ENCODE measurements at regions not wholly inside any gene's neighbourhood (a gene's known extent, or its start where the extent isn't known, plus 50 kb on each side); places are given as distances from the start of the nearest gene placed in this dataset.

- TF ChIP-seq, protein P1, sequence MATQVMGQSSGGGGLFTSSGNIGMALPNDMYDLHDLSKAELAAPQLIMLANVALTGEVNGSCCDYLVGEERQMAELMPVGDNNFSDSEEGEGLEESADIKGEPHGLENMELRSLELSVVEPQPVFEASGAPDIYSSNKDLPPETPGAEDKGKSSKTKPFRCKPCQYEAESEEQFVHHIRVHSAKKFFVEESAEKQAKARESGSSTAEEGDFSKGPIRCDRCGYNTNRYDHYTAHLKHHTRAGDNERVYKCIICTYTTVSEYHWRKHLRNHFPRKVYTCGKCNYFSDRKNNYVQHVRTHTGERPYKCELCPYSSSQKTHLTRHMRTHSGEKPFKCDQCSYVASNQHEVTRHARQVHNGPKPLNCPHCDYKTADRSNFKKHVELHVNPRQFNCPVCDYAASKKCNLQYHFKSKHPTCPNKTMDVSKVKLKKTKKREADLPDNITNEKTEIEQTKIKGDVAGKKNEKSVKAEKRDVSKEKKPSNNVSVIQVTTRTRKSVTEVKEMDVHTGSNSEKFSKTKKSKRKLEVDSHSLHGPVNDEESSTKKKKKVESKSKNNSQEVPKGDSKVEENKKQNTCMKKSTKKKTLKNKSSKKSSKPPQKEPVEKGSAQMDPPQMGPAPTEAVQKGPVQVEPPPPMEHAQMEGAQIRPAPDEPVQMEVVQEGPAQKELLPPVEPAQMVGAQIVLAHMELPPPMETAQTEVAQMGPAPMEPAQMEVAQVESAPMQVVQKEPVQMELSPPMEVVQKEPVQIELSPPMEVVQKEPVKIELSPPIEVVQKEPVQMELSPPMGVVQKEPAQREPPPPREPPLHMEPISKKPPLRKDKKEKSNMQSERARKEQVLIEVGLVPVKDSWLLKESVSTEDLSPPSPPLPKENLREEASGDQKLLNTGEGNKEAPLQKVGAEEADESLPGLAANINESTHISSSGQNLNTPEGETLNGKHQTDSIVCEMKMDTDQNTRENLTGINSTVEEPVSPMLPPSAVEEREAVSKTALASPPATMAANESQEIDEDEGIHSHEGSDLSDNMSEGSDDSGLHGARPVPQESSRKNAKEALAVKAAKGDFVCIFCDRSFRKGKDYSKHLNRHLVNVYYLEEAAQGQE (IDR thresholded peaks at IDR 0.05; ENCODE audit: insufficient read depth in 1 of 2, low read depth in 2 of 2, low read length in 2 of 2): no peak
Measured at GRCh38 chr6:113686049-113686448, 171.1 kb upstream of the MARCKS start.

- TF ChIP-seq, protein P1 (IDR thresholded peaks at IDR 0.05; ENCODE audit: insufficient read depth in 1 of 2, low read depth in 2 of 2, low read length in 2 of 2): no peak
- TF ChIP-seq FOXP2 (optimal IDR thresholded peaks at IDR 0.05; ENCODE audit: borderline replicate concordance, extremely low read depth, extremely low read length, insufficient read depth): no peak
Measured at GRCh38 chr6:113690281-113691259, 166.6 kb upstream of the MARCKS start.

GRCh38 chr6:113691260-113691656 lies 165.9 kb upstream of the MARCKS start:
- TF ChIP-seq SIN3A (IDR thresholded peaks at IDR 0.05; ENCODE audit: borderline replicate concordance, insufficient read depth, low read length) (no peak), TAF1 (IDR thresholded peaks at IDR 0.05; ENCODE audit: borderline replicate concordance, insufficient read depth, low read length) (no peak), FOXP2 (optimal IDR thresholded peaks at IDR 0.05; ENCODE audit: borderline replicate concordance, extremely low read depth, extremely low read length, insufficient read depth) (no peak), POLR2AphosphoS5 (IDR thresholded peaks at IDR 0.05; ENCODE audit: low read depth, low read length) (no peak)
- TF ChIP-seq, protein P1 (IDR thresholded peaks at IDR 0.05; ENCODE audit: insufficient read depth in 1 of 2, low read depth in 2 of 2, low read length in 2 of 2): no peak

GRCh38 chr6:113693851-113694250 lies 163.3 kb upstream of the MARCKS start:
- TF ChIP-seq TAF1 (IDR thresholded peaks at IDR 0.05; ENCODE audit: borderline replicate concordance, insufficient read depth, low read length) (no peak), FOXP2 (optimal IDR thresholded peaks at IDR 0.05; ENCODE audit: borderline replicate concordance, extremely low read depth, extremely low read length, insufficient read depth) (no peak)
- TF ChIP-seq, protein P1 (IDR thresholded peaks at IDR 0.05; ENCODE audit: insufficient read depth in 1 of 2, low read depth in 2 of 2, low read length in 2 of 2): no peak
